Endodermal cell (in vitro differentiated cells): ENCODE measurements at regions not wholly inside any gene's neighbourhood (a gene's known extent, or its start where the extent isn't known, plus 50 kb on each side); places are given as distances from the start of the nearest gene placed in this dataset.

Experiments
- DNase-seq: peaks from one replicate; pipeline ENCODE4 v3.0.0-alpha.2; 2017
- H3K27ac ChIP-seq: 2 replicates; pipeline ENCODE4 v1.5.1; 2013; ENCODE audit warnings: mild to moderate bottlenecking, low read depth, low read length, moderate library complexity
- H3K27me3 ChIP-seq: 2 replicates; pipeline ENCODE4 v1.6.1; 2013; ENCODE audit warnings: mild to moderate bottlenecking, low read length, moderate library complexity; ENCODE audit not compliant: insufficient read depth, control insufficient read depth, poor library complexity, severe bottlenecking
- H3K36me3 ChIP-seq: 2 replicates; pipeline ENCODE4 v1.7.0; 2013; ENCODE audit warnings: mild to moderate bottlenecking, low read length, moderate library complexity; ENCODE audit not compliant: control insufficient read depth, insufficient read depth
- H3K4me1 ChIP-seq: one replicate; pipeline ENCODE4 v1.7.0; 2013; ENCODE audit warnings: low read length; ENCODE audit not compliant: control insufficient read depth, insufficient read depth
- H3K4me3 ChIP-seq: 2 replicates; pipeline ENCODE4 v1.5.1; 2013; ENCODE audit warnings: mild to moderate bottlenecking, low read length, moderate library complexity
- H3K9ac ChIP-seq: 2 replicates; pipeline ENCODE4 v1.6.1; 2013; ENCODE audit warnings: mild to moderate bottlenecking, low read length, moderate library complexity; ENCODE audit not compliant: poor library complexity, severe bottlenecking; ENCODE audit errors: extremely low read depth
- H3K9me3 ChIP-seq: 2 replicates; pipeline ENCODE4 v1.6.1; 2013; ENCODE audit warnings: mild to moderate bottlenecking, low read length, moderate library complexity; ENCODE audit not compliant: control insufficient read depth
- H3K27ac Mint-ChIP-seq: 2 replicates; pipeline ENCODE4 v1.8.0; 2020; ENCODE audit warnings: mixed read lengths
- H3K27me3 Mint-ChIP-seq: 2 replicates; pipeline ENCODE4 v1.8.0; 2021; ENCODE audit warnings: mild to moderate bottlenecking, mixed read lengths; ENCODE audit not compliant: insufficient read depth
- H3K36me3 Mint-ChIP-seq: 2 replicates; pipeline ENCODE4 v1.8.0; 2020; ENCODE audit warnings: low read depth, mixed read lengths
- H3K4me1 Mint-ChIP-seq: 2 replicates; pipeline ENCODE4 v1.8.0; 2020; ENCODE audit warnings: mixed read lengths
- H3K4me3 Mint-ChIP-seq: 2 replicates; pipeline ENCODE4 v1.8.0; 2020; ENCODE audit warnings: mild to moderate bottlenecking, moderate library complexity, mixed read lengths
- H3K9me3 Mint-ChIP-seq: 2 replicates; pipeline ENCODE4 v1.8.0; 2020; ENCODE audit warnings: mild to moderate bottlenecking, mixed read lengths
- WGBS, 2 experiments: methylation state at CpG; one replicate each; pipeline versions ENCODE4 v1.1.5 to v1.1.7; 2013; ENCODE audit warnings: missing lambda C conversion rate in 2 of 2, mixed read lengths in 1 of 2; ENCODE audit not compliant: insufficient coverage in 1 of 2, insufficient read length in 1 of 2; 5-methylcytosine and 5-hydroxymethylcytosine counted together
- TF ChIP-seq, protein P1 (sequence below): fragments of 200-600 bp; sonication (generic); conservative IDR thresholded peaks from 2 replicates; pipeline ENCODE4 v1.5.0; 2021; ENCODE audit warnings: antibody characterized with exemption, mild to moderate bottlenecking

DNA sequence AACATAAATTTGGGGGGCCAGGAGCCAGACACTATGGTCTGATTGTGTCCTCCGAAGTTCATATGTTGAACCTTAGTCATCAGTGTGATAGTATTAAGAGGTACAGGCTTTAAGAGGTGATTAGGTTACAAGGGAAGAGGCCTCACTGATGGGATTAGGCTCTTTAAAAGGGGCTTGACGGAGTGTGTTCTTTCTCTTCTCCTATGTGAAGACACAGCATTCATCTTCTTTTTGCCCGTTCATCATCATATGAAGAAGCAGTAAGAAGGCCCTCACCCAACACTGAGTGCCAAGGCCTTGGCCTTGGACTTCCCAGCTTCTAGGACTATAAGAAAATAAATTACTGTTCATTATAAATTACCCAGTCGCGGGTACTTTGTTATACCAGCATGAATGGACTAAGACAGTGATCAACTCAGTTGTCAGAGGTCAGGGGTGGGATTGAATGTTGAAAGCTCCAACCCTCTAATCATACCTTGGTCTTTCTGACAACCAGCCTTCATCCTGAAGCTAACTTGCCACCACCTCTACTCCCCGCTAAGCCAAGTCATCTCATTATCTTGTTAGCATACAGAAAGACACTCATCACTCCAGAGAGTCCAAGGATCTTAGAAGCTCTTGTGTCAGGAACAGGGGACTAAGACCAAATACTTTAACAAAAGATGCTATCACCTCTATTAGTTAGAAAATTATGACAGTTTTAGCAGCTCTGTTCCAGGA lies 543.4 kb upstream of the DIPK2B start:
- Mint-ChIP-seq H3K27me3 (no peaks in the 10 kb centered on the region), H3K4me3 (no peak overlapping the region), H3K27ac (no peak overlapping the region), H3K36me3 (peaks cover 18% of the 10 kb centered on the region), H3K9me3 (peaks cover 32% of the 10 kb centered on the region), H3K4me1 (no peaks in the 10 kb centered on the region)
- Histone ChIP-seq H3K36me3 (peaks cover 20% of the 10 kb centered on the region), H3K9me3 (no peaks in the 10 kb centered on the region), H3K4me3 (no peak overlapping the region), H3K4me1 (no peaks in the 10 kb centered on the region), H3K9ac (no peak overlapping the region), H3K27ac (no peak overlapping the region), H3K27me3 (no peaks in the 10 kb centered on the region)
- 99 to 100% methylated on average over 1 to 4 of the region's 6 CpGs for WGBS, 2 experiments
- TF ChIP-seq, protein P1, sequence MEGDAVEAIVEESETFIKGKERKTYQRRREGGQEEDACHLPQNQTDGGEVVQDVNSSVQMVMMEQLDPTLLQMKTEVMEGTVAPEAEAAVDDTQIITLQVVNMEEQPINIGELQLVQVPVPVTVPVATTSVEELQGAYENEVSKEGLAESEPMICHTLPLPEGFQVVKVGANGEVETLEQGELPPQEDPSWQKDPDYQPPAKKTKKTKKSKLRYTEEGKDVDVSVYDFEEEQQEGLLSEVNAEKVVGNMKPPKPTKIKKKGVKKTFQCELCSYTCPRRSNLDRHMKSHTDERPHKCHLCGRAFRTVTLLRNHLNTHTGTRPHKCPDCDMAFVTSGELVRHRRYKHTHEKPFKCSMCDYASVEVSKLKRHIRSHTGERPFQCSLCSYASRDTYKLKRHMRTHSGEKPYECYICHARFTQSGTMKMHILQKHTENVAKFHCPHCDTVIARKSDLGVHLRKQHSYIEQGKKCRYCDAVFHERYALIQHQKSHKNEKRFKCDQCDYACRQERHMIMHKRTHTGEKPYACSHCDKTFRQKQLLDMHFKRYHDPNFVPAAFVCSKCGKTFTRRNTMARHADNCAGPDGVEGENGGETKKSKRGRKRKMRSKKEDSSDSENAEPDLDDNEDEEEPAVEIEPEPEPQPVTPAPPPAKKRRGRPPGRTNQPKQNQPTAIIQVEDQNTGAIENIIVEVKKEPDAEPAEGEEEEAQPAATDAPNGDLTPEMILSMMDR = no peak
- no peak for DNase-seq

DNA sequence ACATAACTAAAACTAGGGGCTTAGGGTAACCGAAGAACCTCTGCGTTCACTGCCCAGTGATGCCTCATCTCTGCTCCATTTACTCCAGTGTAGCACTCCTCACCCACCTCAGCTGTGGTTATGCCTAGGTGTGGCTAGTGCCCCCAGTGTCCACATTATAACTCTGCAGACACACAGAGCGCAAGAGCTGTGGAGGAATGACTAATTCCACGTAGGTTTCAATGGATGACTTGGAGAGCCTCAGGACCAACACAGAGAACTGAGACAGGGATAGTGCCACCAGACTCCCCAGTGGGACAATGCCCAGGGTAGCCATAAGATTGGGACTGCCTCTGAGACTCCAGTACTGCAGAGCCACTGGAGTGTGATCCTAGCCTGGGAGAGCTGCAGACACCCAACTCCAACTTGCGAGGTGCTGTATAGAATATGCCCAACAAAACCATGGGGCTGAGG lies 542.4 kb upstream of the DIPK2B start:
- TF ChIP-seq, protein P1 = peak; percentile 47
- H3K4me3 ChIP-seq = no peak overlapping the region
- peak; percentile 56 for DNase-seq
- no peaks in the 10 kb centered on the region for H3K4me1 ChIP-seq
- H3K9ac ChIP-seq = no peak overlapping the region
- no peak overlapping the region for H3K27ac ChIP-seq
- no peaks in the 10 kb centered on the region for H3K27me3 ChIP-seq
- H3K36me3 ChIP-seq = peaks cover 20% of the 10 kb centered on the region
- H3K27me3 Mint-ChIP-seq = no peaks in the 10 kb centered on the region
- H3K4me1 Mint-ChIP-seq = no peaks in the 10 kb centered on the region
- no peaks in the 10 kb centered on the region for H3K9me3 ChIP-seq
- 98 to 100% methylated on average over 2 to 5 of the region's 5 CpGs for WGBS, 2 experiments
- H3K36me3 Mint-ChIP-seq = peaks cover 18% of the 10 kb centered on the region
- no peak overlapping the region for H3K27ac Mint-ChIP-seq
- H3K4me3 Mint-ChIP-seq = no peak overlapping the region
- H3K9me3 Mint-ChIP-seq = peaks cover 38% of the 10 kb centered on the region

DNA sequence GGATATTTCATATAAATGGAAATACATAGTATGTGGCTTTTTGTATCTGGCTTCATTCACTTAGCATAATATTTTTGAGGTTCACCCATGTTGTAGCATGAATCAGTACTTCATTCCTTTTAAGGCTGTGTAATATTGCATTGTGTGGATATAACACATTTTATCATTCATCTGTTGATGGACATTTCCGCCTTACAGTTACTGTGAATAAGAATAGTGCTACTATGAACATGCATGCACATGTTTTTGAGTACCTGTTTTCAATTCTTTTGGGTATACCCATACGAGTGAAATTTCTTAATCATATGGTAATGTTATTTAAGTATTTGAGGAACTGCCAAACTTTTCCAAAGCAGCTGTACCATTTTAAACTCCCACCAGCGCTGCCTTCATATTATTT lies 539.6 kb upstream of the DIPK2B start:
- no peak overlapping the region for H3K27ac ChIP-seq
- TF ChIP-seq, protein P1 = no peak
- Mint-ChIP-seq H3K27ac (no peak overlapping the region), H3K36me3 (peaks cover 6% of the 10 kb centered on the region), H3K4me3 (no peak overlapping the region), H3K27me3 (no peaks in the 10 kb centered on the region), H3K9me3 (peaks cover 35% of the 10 kb centered on the region), H3K4me1 (no peaks in the 10 kb centered on the region)
- peaks cover 10% of the 10 kb centered on the region for H3K36me3 ChIP-seq
- no peak for DNase-seq
- no peaks in the 10 kb centered on the region for H3K4me1 ChIP-seq
- no peaks in the 10 kb centered on the region for H3K27me3 ChIP-seq
- WGBS, 2 experiments = no CpG with 5 or more reads among the region's 3 CpGs
- H3K9ac ChIP-seq = no peak overlapping the region
- H3K4me3 ChIP-seq = no peak overlapping the region
- no peaks in the 10 kb centered on the region for H3K9me3 ChIP-seq
